Non-pigmented ciliary epithelial cell (primary cell): ENCODE measurements at regions not wholly inside any gene's neighbourhood (a gene's known extent, or its start where the extent isn't known, plus 50 kb on each side); places are given as distances from the start of the nearest gene placed in this dataset.

Experiments
- DNase-seq: peaks from one replicate; pipeline ENCODE4 v3.0.0-alpha.2; 2010; ENCODE audit warnings: low read depth

DNA sequence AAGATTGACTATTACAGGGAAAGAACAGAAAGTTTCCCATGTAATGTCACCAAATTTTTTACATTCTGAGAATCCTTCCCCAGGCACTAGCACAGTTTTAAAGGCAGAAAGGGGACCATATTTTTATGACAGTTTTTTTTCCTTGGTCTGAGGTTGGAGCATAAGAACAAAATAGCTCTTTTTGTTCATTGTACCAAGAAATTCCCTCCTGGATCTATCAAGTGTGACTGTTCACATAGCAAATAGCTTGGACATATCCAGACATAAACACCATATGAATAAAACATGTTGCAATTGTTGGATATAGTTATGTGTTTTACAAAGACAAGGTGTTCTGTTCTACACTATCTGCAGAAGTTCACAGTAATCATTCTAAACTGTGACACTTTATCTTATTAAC lies 182.4 kb upstream of the ADGRL2 start:
- DNase-seq = no peak

- DNase-seq = no peak
Measured at GRCh38 chr1:81617308-81617967, 183.3 kb upstream of the ADGRL2 start.

DNA sequence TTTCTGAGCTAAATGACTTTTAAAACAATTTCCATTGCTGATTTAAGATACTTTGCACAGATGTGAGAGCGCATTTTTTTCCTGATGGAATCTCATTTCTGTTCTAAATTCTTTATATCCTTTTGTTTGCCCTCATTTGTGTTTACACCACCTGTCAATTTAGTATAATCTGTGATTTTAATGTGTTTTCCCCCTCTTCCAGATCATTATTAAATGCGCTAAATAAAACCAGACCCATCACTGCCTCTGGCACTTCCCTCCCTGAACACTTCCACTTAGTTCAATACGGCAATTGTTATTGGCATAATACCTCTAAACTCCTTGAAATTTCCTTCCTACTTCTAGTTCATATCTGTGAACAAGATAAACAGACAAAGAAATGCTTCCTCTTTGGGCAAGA lies 186.9 kb upstream of the ADGRL2 start:
- no peak for DNase-seq

GRCh38 chr1:81607924-81608323 lies 192.8 kb upstream of the ADGRL2 start:
- DNase-seq = no peak

GRCh38 chr1:81607086-81607485 lies 193.6 kb upstream of the ADGRL2 start:
- no peak for DNase-seq

DNA sequence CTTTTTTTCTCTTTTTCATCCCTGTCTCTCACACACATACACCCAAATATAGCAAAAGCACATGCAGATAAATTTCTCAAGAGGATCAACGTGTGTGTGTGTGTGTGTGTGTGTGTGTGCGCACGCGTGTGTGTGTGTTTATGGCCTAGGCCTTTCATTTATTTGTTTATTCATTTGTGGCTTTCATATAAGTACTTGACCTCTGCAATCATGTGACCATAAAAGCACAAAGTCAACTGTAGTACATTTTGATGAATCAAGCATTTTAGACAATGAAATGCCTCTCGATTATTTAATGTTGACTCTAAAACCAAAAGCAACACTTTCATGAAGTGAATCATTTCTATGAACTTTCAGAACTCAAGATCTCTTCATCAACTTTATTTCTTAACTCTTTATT lies 194.1 kb upstream of the ADGRL2 start:
- no peak for DNase-seq

DNA sequence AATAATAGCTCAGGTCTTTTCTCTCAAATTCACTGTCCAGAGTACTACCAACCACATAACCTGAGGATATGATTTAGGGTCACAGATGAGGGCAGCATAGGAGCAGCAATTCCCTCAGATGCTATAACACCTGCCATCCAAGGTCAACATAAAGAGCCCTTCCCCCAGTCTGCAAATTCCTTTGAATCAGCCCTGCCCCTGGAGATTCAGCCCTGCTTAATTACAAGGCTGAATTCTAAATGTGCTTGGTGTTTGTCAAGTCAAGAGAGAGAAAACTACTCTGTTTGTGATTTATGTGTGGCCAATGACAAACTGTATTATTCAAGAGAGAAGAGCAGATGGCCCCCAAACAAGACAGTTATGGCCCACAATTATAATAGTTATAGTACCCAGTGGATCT lies 195.7 kb upstream of the ADGRL2 start:
- no peak for DNase-seq

- no peak for DNase-seq
Measured at GRCh38 chr1:81600878-81601622, 199.7 kb upstream of the ADGRL2 start.

- no peak for DNase-seq
Measured at GRCh38 chr1:81600363-81600762, 200.4 kb upstream of the ADGRL2 start.

DNA sequence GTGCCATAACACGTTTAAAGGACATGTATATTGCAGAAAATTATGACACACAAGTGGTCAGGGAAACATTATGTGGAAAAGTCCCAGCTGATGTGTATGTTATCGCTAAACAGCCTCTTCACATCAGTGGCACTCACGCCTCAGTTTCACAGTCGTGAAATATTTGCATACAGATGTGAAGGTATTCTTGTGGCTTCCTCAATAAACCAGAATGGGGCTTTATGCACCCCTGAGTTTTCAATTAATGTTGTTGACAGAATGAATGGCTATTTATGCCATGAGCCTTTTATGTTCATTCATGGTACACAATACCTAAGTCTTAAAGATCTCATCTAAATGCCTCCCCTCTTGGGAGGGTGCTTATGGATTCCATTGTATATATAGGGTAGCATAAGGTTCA lies 202.1 kb upstream of the ADGRL2 start:
- no peak for DNase-seq

DNA sequence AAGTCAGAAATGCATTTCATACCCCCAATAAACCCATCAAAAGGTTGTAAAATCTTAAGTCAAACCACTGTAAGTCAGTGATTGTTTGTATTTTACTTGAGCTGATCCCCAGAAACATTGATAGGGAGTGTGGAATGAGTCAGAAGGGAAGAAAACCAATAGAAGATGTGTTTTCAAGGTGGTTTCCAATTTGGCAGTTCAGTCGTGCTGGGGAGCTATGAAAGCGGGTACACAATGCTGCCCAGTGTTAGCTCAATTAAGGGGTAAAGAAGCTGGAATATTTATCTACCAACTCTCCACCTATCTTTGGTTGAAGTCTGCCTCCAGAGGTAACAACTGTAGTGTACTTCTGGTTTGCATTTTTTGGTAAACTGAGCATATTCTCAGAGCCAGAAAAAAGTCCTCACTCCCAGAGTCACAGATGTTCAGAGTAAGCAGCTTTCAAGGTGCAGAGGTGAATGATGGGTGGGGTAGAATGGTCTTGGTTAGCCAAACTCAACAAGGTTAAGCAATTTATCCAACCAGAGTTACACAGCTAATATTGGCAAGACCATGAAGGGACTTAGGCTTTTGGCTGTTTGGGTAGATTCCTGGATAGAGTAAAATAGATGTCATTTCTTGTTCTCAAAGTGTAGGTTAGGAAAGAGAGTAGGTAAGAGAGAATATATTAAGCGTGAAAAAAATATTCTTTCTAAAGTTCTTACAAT lies 202.9 kb upstream of the ADGRL2 start:
- no peak for DNase-seq

- no peak for DNase-seq
Measured at GRCh38 chr1:81596341-81596740, 204.4 kb upstream of the ADGRL2 start.

- no peak for DNase-seq
Measured at GRCh38 chr1:81594206-81594605, 206.5 kb upstream of the ADGRL2 start.

DNA sequence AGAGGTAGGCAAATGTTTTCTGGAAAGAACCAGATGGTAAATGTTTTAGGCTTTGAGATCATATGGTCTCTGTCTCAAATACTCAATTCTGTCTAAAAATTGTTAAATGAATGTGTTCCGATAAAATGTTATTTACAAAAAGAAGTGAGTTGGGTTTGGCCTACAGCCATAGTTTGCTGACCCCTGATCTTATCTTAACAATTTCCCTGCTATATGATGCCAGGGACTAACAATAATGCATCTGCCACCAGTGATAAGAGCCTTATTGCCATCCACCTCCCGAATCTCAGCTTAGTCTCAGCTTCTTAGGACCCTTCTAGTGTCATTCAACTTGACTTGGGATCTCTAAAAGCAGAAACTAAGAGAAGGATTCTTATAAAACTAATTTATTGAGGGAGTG lies 208.5 kb upstream of the ADGRL2 start:
- DNase-seq = no peak

GRCh38 chr1:81590171-81590570 lies 210.6 kb upstream of the ADGRL2 start:
- no peak for DNase-seq

GRCh38 chr1:81588149-81588548 lies 212.6 kb upstream of the ADGRL2 start:
- no peak for DNase-seq

DNA sequence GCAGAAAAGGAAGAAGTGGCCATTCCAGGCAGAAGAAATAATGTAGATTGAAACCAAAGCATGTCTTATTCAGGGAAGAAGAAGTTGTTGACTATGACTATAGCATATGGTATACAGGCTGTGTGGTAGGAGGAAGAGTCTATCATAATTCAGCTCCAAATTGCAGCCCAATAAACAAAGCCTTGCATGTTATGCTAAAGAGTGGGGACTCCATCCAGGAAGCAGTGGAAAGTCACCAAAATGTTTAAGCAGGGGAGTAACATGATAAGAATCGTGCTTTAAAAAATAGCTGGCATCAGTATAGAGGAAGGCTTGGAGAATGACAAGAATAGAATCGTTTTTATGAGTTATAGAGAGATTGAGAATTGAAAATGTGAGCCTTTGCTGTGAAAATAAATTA lies 213.3 kb upstream of the ADGRL2 start:
- no peak for DNase-seq

- no peak for DNase-seq
Measured at GRCh38 chr1:81585371-81585770, 215.4 kb upstream of the ADGRL2 start.

DNA sequence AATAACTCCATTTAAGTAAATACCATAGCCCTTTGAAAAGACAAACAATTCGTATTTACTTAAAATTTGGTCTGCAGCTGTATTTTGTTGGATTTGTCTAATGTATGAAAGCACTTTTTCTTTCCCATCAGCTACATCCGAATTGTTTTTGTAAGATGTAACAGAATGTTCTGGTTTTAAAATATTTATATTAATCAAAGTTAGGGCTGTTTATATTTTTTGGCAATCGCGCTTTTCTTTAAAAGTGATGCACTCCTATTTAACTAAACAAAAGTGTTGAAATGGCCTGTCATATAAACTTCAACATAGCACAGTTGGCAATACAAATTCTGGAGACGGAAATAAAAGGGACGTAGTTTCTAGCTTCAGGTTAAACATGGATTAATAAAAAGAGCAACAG lies 216.3 kb upstream of the ADGRL2 start:
- no peak for DNase-seq

GRCh38 chr1:81583878-81584277 lies 216.9 kb upstream of the ADGRL2 start:
- no peak for DNase-seq

DNA sequence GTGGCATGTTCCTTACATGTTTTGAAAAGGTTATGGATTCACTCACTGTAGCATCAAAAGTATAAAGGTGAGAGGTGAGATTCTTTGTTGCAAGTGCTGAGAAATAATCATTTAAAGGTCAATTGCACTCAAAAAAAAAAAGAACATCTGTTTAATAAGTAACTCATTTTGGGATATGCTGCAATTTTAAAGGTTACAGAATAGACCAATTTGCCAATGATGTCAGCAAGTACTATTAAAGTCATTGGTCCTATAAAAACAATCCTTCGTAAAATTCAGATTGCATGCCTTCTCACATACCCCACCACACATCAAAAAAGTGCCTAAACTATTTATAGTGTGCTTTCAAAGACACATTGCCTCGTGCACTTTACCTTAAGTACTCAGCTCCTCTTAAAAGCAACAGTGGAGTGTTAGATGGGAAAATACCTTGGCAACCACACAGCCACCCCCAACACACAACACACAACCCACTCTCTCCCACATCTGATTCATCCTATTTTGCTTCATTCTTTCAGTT lies 218.2 kb upstream of the ADGRL2 start:
- DNase-seq = no peak

DNA sequence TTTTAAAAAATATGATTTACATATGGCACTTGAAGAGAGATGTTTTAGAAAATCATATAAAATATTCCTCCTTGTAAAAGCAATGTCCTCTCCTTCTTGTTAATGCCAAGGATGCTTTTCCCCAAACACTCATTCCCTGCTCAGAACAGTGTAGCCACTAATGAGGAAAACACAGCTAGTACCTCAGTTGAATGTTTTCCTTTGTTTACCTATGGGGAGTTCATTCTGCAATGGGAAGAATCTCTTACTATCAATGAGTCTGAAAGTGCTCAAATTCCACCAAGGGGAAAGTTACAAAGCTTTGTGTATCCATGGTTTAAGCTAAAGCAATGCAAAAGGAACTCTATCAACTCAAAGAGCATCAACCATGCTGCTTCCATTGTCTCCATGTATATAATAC lies 221.9 kb upstream of the ADGRL2 start:
- no peak for DNase-seq
